GM23248 (cell line): ENCODE measurements at regions not wholly inside any gene's neighbourhood (a gene's known extent, or its start where the extent isn't known, plus 50 kb on each side); places are given as distances from the start of the nearest gene placed in this dataset.

ENCODE experiments used
- EZH2 ChIP-seq: fragments of 200-600 bp; sonication (generic); IDR thresholded peaks from 2 replicates; pipeline ENCODE4 v1.6.1; 2018; ENCODE audit warnings: antibody characterized with exemption, mild to moderate bottlenecking; ENCODE audit not compliant: insufficient read depth, poor library complexity, severe bottlenecking
- EZH2phosphoT487 ChIP-seq: fragments of 200-600 bp; sonication (generic); IDR thresholded peaks from 2 replicates; pipeline ENCODE4 v1.6.1; 2018; ENCODE audit warnings: antibody characterized with exemption, moderate library complexity, mild to moderate bottlenecking, low read depth; ENCODE audit not compliant: insufficient read depth

DNA sequence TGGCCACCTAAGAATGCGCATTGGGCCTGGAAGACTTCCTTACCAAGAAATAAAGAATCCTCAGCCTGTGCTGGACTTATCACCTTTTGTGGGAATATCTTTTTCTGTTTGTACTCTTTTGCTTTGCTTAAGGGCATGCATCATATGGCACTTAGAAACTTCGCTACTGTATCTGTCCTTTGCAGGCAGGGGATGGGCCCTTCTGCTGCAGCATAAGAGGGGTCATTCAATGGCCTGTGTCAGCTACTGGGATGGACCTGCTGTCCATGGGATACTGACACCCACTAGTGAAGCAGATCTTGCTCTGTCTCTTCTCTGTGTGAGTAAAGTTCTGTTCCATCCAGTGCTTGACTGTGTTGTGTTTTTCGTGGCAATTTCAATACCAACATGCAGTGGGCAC is 239.0 kb upstream of the JUN start:
- TF ChIP-seq EZH2phosphoT487 (no peak), EZH2 (no peak)
